Lower lobe of right lung (tissue), 2 donors: ENCODE measurements at regions not wholly inside any gene's neighbourhood (a gene's known extent, or its start where the extent isn't known, plus 50 kb on each side); places are given as distances from the start of the nearest gene placed in this dataset.

Experiments
- ATAC-seq, 2 donors: fragments of 200-7000 bp; cut with Tn5 transposase; one replicate each; pipeline ENCODE4 v1.9.1; 2020 to 2022; ENCODE audit warnings: mild to moderate bottlenecking in 2 of 2, moderate library complexity in 2 of 2
- DNase-seq: peaks from one replicate; pipeline ENCODE4 v3.0.0-alpha.2; 2020
- H3K27ac ChIP-seq: fragments of 200-600 bp; one replicate; pipeline ENCODE4 v1.8.0; 2022
- H3K27me3 ChIP-seq: fragments of 200-600 bp; one replicate; pipeline ENCODE4 v1.8.0; 2022; ENCODE audit warnings: low read depth
- H3K36me3 ChIP-seq: fragments of 200-600 bp; one replicate; pipeline ENCODE4 v1.8.0; 2022; ENCODE audit warnings: mild to moderate bottlenecking
- H3K4me1 ChIP-seq: fragments of 200-600 bp; one replicate; pipeline ENCODE4 v1.8.0; 2022
- H3K4me3 ChIP-seq: fragments of 200-600 bp; one replicate; pipeline ENCODE4 v1.8.0; 2022; ENCODE audit warnings: mild to moderate bottlenecking
- H3K9me3 ChIP-seq: fragments of 200-600 bp; one replicate; pipeline ENCODE4 v1.8.0; 2022
- CTCF ChIP-seq: fragments of 200-600 bp; IDR thresholded peaks from one replicate; pipeline ENCODE4 v1.8.0; 2022; ENCODE audit warnings: antibody characterized with exemption, mild to moderate bottlenecking
- intact Hi-C: fragments of 100-400 bp; cut with DNase I; formaldehyde crosslinking; loops from one replicate; pipeline ENCODE4 v1.11.0; 2022
- donor health status: DM: no; HTN: yes; CAD: no; lungs with severe emphysema.

- no peak for TF ChIP-seq CTCF
- intact Hi-C loops = no loop called here
- DNase-seq (no peak), ATAC-seq (no peak)
- no peaks in the 10 kb centered on the region for H3K36me3 ChIP-seq
- no peak overlapping the region for H3K4me3 ChIP-seq
- H3K27me3 ChIP-seq = no peaks in the 10 kb centered on the region
- no peaks in the 10 kb centered on the region for H3K4me1 ChIP-seq
- H3K9me3 ChIP-seq = no peaks in the 10 kb centered on the region
- no peak overlapping the region for H3K27ac ChIP-seq
Observed at GRCh38 chr16:65271996-65272395, 150.1 kb upstream of the CDH11 start.

GRCh38 chr16:65268331-65268730 is 146.5 kb upstream of the CDH11 start:
- no peak for ATAC-seq
- H3K4me1 ChIP-seq = no peaks in the 10 kb centered on the region
- H3K36me3 ChIP-seq = no peaks in the 10 kb centered on the region
- no peak overlapping the region for H3K27ac ChIP-seq
- intact Hi-C loops = no loop called here
- no peak overlapping the region for H3K4me3 ChIP-seq
- H3K9me3 ChIP-seq = no peaks in the 10 kb centered on the region
- no peak for DNase-seq
- no peaks in the 10 kb centered on the region for H3K27me3 ChIP-seq
- TF ChIP-seq CTCF = no peak

- Histone ChIP-seq H3K36me3 (no peaks in the 10 kb centered on the region), H3K9me3 (no peaks in the 10 kb centered on the region), H3K4me1 (no peaks in the 10 kb centered on the region), H3K27me3 (no peaks in the 10 kb centered on the region), H3K4me3 (no peak overlapping the region), H3K27ac (no peak overlapping the region)
- intact Hi-C loops = no loop called here
- ATAC-seq (no peak), DNase-seq (no peak)
- TF ChIP-seq CTCF = no peak
Observed at GRCh38 chr16:65263896-65264295, 142.0 kb upstream of the CDH11 start.

- no peaks in the 10 kb centered on the region for H3K4me1 ChIP-seq
- ATAC-seq (no peak), DNase-seq (no peak)
- no peak overlapping the region for H3K27ac ChIP-seq
- TF ChIP-seq CTCF = no peak
- no peaks in the 10 kb centered on the region for H3K27me3 ChIP-seq
- H3K4me3 ChIP-seq = no peak overlapping the region
- no peaks in the 10 kb centered on the region for H3K36me3 ChIP-seq
- no peaks in the 10 kb centered on the region for H3K9me3 ChIP-seq
- intact Hi-C loops = no loop called here
Observed at GRCh38 chr16:65260746-65261145, 138.9 kb upstream of the CDH11 start.

- no peak for TF ChIP-seq CTCF
- Histone ChIP-seq H3K4me3 (no peak overlapping the region), H3K36me3 (no peaks in the 10 kb centered on the region), H3K27ac (no peak overlapping the region), H3K9me3 (no peaks in the 10 kb centered on the region), H3K4me1 (no peaks in the 10 kb centered on the region), H3K27me3 (no peaks in the 10 kb centered on the region)
- DNase-seq = no peak
- ATAC-seq = no peak
- intact Hi-C loops = no loop called here
Observed at GRCh38 chr16:65254144-65254543, 132.3 kb upstream of the CDH11 start.

- no peak overlapping the region for H3K4me3 ChIP-seq
- H3K4me1 ChIP-seq = no peaks in the 10 kb centered on the region
- no peaks in the 10 kb centered on the region for H3K36me3 ChIP-seq
- no peak overlapping the region for H3K27ac ChIP-seq
- no peaks in the 10 kb centered on the region for H3K9me3 ChIP-seq
- no peak for TF ChIP-seq CTCF
- intact Hi-C loops = no loop called here
- DNase-seq (peak; percentile 41), ATAC-seq (peak; percentile 67 to 69)
- no peaks in the 10 kb centered on the region for H3K27me3 ChIP-seq
Observed at GRCh38 chr16:65249768-65250167, 127.9 kb upstream of the CDH11 start.
